Nephron (organoid): ENCODE measurements at regions not wholly inside any gene's neighbourhood (a gene's known extent, or its start where the extent isn't known, plus 50 kb on each side); places are given as distances from the start of the nearest gene placed in this dataset.
"Not testable (repeated sequence)": the region's sequence is repeated elsewhere in the genome, so short reads cannot be mapped to it uniquely, and the experiment has no call there.

Source experiments
- H3K27ac Mint-ChIP-seq, 3 experiments: 2 replicates each; pipeline ENCODE4 v1.8.0; 2020; ENCODE audit warnings: mixed read lengths in 3 of 3, mild to moderate bottlenecking in 2 of 3, moderate library complexity in 1 of 3
- H3K27me3 Mint-ChIP-seq: 2 replicates; pipeline ENCODE4 v1.8.0; 2021; ENCODE audit warnings: low read depth, mild to moderate bottlenecking, moderate library complexity, mixed read lengths
- H3K36me3 Mint-ChIP-seq: 2 replicates; pipeline ENCODE4 v1.8.0; 2020; ENCODE audit warnings: low read depth, mixed read lengths
- H3K4me1 Mint-ChIP-seq: 2 replicates; pipeline ENCODE4 v1.8.0; 2020; ENCODE audit warnings: mixed read lengths
- H3K4me3 Mint-ChIP-seq, 3 experiments: 2 replicates each; pipeline ENCODE4 v1.8.0; 2020; ENCODE audit warnings: mild to moderate bottlenecking in 3 of 3, mixed read lengths in 3 of 3, moderate library complexity in 2 of 3
- H3K9me3 Mint-ChIP-seq: 2 replicates; pipeline ENCODE4 v1.8.0; 2020; ENCODE audit warnings: mixed read lengths
- TF ChIP-seq, protein P1 (sequence below), 3 experiments: fragments of 200-600 bp; sonication (generic); IDR thresholded peaks; one replicate each; pipeline ENCODE4 v1.5.0; 2021; ENCODE audit warnings: antibody characterized with exemption in 3 of 3; ENCODE audit not compliant: unreplicated experiment in 3 of 3

DNA sequence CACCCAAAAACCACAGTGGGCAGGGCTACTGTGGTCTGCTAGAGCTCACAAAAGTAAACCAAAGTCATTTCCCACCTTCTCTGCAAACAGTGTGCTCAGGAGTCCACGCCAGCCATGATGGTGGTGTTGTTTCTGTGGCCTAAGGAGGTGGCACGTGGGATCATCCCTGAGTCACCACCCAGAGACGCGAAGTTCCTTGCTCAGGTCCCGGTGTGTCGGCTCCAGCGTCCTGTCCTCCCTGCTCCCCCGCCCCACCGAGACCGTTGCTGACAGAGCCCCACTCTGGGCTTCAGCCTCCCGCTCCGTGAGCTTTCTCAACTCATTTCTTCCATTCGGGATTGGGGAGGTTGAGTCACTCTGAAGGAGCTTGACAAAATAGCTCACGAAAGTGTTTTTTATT, 118.7 kb downstream of the NPTX2 start:
- no peaks in the 10 kb centered on the region for H3K36me3 Mint-ChIP-seq
- H3K27me3 Mint-ChIP-seq: peaks cover 7% of the 10 kb centered on the region
- H3K9me3 Mint-ChIP-seq: no peaks in the 10 kb centered on the region
- no peaks in the 10 kb centered on the region for H3K4me1 Mint-ChIP-seq
- TF ChIP-seq, protein P1, sequence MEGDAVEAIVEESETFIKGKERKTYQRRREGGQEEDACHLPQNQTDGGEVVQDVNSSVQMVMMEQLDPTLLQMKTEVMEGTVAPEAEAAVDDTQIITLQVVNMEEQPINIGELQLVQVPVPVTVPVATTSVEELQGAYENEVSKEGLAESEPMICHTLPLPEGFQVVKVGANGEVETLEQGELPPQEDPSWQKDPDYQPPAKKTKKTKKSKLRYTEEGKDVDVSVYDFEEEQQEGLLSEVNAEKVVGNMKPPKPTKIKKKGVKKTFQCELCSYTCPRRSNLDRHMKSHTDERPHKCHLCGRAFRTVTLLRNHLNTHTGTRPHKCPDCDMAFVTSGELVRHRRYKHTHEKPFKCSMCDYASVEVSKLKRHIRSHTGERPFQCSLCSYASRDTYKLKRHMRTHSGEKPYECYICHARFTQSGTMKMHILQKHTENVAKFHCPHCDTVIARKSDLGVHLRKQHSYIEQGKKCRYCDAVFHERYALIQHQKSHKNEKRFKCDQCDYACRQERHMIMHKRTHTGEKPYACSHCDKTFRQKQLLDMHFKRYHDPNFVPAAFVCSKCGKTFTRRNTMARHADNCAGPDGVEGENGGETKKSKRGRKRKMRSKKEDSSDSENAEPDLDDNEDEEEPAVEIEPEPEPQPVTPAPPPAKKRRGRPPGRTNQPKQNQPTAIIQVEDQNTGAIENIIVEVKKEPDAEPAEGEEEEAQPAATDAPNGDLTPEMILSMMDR (IDR thresholded peaks at IDR 0.05; ENCODE audit: unreplicated experiment in 3 of 3): no peak
- H3K27ac Mint-ChIP-seq: no peak overlapping the region
- no peak overlapping the region for H3K4me3 Mint-ChIP-seq

DNA sequence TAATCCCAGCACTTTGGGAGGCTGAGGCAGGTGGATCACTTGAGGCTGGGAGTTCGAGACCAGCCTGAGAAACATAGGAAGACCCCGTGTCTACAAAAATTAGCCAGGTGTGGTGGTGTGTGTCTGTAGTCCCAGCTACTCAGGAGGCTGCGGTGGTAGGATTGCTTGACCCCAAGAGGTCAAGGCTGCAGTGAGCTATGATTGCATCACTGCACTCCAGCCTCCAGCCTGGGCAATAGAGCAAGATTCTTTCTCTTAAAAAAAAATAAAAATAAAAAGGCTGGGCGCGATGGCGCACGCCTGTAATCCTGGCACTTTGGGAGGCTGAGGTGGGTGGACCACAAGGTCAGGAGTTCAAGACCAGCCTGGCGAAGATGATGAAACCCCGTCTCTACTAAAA, 119.4 kb downstream of the NPTX2 start:
- H3K27me3 Mint-ChIP-seq, H3K4me3 Mint-ChIP-seq: not testable (repeated sequence)

DNA sequence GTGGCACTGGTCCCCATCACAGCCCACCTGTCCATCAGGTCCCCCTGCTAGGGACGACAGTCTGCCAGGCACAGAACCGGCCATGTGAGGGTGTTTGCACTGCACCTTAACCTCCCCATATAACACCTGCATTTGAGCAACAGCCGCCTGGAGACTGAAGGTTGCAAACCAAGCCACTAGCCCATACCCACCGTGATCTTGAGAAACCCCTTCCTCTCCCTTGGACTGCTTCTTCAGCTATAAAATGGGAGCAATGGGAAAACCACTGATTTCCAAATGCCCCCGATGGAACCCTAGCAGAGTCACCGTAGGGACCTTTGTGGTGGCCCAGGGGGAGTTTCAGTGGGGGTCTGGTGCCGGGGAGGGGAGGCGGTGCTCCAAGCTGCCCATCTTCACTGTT, 120.1 kb downstream of the NPTX2 start:
- Mint-ChIP-seq H3K36me3 (no peaks in the 10 kb centered on the region), H3K4me1 (no peaks in the 10 kb centered on the region), H3K27me3 (peaks cover 11% of the 10 kb centered on the region), H3K27ac (no peak overlapping the region), H3K9me3 (no peaks in the 10 kb centered on the region), H3K4me3 (no peak overlapping the region)
- TF ChIP-seq, protein P1 (IDR thresholded peaks at IDR 0.05; ENCODE audit: unreplicated experiment in 3 of 3): no peak

More for the DNA sequence above, 119.4 kb downstream of the NPTX2 start:
- H3K9me3 Mint-ChIP-seq, H3K27ac Mint-ChIP-seq, H3K4me1 Mint-ChIP-seq, H3K36me3 Mint-ChIP-seq: not testable (repeated sequence)

DNA sequence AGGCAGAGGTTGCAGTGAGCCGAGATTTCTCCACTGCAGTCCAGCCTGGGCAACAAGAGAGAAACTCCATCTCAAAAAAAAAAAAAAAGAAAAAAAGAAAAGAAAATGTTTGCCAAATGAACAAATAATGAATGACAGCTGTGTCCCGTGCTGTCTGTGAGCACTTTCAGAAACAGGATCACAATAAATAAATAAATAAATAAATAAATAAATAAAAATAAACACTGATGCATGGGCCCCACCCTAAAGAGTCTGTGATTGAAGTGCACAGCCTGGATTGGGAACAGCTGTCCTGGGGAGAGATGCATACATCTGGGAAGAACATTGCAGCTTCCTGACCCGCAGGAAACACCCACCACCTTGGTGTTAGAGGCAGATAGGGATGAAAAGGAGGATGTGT, 123.6 kb downstream of the NPTX2 start:
- peaks cover 14% of the 10 kb centered on the region for H3K27me3 Mint-ChIP-seq
- H3K36me3 Mint-ChIP-seq: no peaks in the 10 kb centered on the region

DNA sequence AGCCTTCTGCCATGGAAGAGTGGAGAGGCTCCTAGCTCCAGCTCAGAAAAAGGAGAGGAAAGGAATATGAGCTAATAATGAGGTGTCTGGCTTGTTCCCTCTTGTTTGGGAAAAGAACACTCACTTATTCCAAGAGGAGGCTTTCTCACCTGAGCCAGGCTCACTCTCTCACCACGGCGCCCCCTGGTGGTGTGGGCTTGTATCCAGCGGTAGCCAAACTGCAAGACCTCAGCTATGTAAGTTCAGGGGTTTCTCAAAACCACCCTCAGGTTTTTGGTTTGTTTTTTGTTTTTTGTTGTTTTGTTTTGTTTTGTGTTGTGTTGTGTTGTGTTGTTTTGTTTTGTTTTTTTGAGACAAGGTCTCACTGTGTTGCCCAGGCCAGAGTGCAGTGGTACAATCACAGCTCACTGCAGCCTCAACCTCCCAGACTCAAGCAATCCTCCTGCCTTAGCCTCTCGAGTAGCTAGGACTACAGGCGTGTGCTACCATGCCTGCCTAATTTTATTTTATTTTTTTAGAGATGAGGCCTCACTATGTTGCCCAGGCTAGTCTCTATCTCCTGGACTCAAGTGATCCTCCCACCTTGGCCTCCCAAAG, 124.0 kb downstream of the TMEM130 start:
- Mint-ChIP-seq H3K4me1 (no peaks in the 10 kb centered on the region), H3K4me3 (no peak overlapping the region), H3K36me3 (no peaks in the 10 kb centered on the region), H3K27ac (no peak overlapping the region), H3K27me3 (peaks cover 21% of the 10 kb centered on the region), H3K9me3 (no peaks in the 10 kb centered on the region)
- TF ChIP-seq, protein P1 (IDR thresholded peaks at IDR 0.05; ENCODE audit: unreplicated experiment in 3 of 3): peak; percentile 49 to 74 (median 61)

More for the DNA sequence above, 123.6 kb downstream of the NPTX2 start:
- TF ChIP-seq, protein P1 (IDR thresholded peaks at IDR 0.05; ENCODE audit: unreplicated experiment in 3 of 3): no peak
- H3K27ac Mint-ChIP-seq: no peak overlapping the region
- no peaks in the 10 kb centered on the region for H3K4me1 Mint-ChIP-seq
- no peaks in the 10 kb centered on the region for H3K9me3 Mint-ChIP-seq
- no peak overlapping the region for H3K4me3 Mint-ChIP-seq

DNA sequence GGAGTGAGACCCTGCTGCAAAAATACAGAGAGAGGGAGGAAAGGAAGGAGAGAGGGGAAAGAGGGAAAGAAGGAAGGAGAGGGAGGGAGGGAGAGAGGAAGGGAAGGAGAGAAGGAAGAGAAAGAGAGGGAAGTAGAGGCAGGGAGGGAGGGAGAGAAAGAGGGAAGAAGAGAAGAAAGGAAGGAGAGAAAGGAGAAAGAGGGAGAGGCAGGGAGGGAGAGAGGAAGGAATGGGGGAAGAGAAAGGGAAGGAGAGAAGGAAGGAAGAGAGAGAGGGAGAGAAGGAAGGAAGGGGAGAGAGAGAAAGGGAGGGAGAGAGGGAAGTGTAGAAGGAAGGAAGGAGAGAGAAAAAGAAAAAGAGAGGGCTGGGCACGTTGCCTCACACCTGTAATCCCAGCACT, 121.7 kb downstream of the TMEM130 start:
- Mint-ChIP-seq H3K27ac (no peak overlapping the region), H3K4me3 (no peak overlapping the region), H3K4me1 (no peaks in the 10 kb centered on the region), H3K36me3 (no peaks in the 10 kb centered on the region), H3K9me3 (no peaks in the 10 kb centered on the region), H3K27me3 (peaks cover 16% of the 10 kb centered on the region)
- TF ChIP-seq, protein P1 (IDR thresholded peaks at IDR 0.05; ENCODE audit: unreplicated experiment in 3 of 3): no peak
